Skin of body (tissue), 1 donor: ENCODE measurements at regions not wholly inside any gene's neighbourhood (a gene's known extent, or its start where the extent isn't known, plus 50 kb on each side); places are given as distances from the start of the nearest gene placed in this dataset.
"Not testable (repeated sequence)": the region's sequence is repeated elsewhere in the genome, so short reads cannot be mapped to it uniquely, and the experiment has no call there.

Experiments
- DNase-seq: peaks from one replicate; lab custom pipeline; 2025; lab: John Stamatoyannopoulos, UW

- DNase-seq, result no peak
Observed at GRCh38 chr9:93813221-93814076, 141.7 kb downstream of the BARX1 start.

- DNase-seq, result no peak
Observed at GRCh38 chr9:93812410-93812668, 142.8 kb downstream of the BARX1 start.

DNA sequence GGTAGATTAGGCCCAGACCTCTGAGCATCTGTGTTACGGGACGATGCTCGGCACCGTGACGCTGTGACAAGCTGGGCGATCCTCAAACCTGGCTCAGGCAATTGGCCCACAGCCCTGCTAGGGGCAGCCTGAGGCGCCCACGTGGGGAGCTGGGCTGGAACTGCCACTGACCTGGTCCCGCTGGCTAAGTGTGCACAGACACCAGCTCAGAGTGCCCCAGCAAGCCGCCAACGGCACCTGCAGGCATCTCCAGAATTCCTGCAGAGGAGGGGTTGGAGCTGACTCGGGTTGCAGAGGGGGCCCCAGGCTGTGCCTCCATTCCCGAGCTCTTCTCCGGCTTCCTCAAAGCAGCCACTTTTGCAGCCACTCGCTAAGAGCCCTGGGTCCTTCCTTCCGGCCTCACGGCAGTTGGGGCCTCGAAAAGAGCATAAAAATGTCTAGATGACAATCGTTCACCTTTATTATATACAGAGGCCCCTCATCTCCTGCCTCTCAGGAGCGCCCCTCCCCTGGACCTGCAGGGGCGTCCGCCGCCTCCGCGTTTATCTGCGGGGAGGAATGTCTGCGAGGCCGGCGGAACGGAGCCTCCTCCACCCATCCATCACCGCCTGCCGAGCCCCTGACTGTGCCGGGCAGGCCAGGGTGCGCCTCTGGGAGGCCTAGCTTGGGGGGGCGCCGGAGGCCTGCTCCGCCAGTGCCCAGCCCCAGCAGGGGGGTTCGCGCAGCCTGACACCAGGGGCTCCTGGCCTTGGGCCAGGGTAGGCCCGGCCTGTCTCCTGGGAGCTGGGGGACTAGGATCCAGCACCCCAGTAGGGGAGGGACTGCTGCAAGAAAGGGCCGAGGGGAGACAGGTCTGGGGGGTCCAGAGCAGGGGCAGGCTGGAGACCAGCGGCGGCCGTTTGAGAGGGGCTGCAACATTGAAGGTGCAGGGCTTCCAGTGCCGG is 144.9 kb downstream of the BARX1 start:
- no peak for DNase-seq

DNA sequence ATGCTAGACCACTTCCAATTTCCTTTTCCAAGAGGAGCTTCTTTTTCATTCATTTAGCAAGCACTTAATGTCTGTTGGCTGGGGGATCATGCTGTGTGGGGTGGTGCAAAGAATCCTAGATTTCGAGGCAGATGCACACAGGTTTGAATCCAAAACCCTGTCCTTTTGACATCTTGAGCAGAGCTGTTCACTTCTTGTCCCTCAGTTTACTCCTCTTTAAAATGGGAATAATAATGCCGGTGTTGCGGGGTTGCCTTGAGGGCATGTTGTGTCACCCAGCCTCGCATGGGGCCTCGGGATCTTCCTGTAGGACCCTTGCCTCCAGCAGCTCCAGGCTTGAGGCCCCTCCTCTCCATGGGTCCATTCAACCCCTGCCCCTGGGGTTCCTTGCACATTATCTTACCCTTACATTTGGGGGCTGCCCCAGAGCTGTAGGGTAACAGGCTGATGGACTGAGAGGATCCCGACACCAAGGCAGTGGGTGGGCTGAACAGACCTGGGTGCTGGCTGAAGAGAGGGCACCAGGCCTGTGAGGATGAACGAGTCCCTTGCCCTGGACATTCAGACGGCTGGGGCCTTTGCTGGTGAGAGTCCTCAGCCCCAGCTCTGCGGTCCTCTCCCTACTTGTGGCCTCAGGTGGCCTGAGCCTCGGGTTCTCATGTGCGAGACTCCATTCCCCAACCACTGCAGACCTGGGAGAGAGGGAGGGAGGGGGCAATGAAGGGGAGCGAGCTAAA is 145.8 kb downstream of the BARX1 start:
- no peak for DNase-seq

DNA sequence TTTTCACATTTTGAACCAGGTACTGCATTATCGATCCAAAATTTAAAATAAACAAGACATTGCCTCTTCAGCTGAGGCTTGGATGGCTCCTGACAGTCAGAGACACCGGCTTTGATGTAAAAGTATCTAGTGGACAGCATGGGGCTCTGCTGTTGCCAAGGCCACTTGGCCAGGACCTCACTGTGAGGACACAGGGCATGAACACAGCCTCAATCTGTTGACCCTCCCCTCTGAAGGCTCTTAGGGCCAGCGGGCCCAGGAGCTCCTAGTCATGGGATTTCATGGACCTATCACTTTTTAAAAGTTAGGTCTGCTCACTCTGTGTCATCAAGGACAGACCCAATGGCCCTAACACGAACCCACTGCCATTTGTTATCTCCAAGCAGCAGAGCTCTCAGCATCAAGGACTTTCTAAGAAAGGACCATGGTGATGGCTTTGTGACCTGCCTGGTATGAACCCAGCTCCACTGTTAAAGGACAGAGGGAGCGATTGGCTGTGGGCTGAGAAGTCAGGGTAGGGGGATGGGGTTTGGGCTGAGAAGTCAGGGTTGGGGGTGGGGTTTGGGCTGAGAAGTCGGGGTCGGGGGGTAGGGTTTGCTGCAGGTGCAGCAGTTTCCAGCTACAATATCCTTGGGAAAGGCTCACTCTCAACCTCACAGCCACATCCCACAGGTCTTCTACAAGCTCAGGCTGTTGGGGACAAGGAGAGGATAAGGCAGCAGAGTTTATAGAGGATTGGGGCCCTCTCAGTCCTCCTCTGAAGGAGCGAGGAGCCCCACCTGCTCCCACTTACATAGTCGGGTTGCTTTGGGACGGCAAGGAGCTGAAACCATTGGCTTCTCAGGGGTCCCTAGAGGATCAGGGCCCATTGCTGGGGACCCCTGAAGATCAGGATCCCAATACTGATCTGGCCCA is 146.8 kb downstream of the BARX1 start:
- no peak for DNase-seq

- DNase-seq, result no peak
Observed at GRCh38 chr9:93807166-93808074, 147.7 kb downstream of the BARX1 start.

GRCh38 chr9:93801581-93802284 is 153.4 kb downstream of the BARX1 start:
- DNase-seq, result no peak

DNA sequence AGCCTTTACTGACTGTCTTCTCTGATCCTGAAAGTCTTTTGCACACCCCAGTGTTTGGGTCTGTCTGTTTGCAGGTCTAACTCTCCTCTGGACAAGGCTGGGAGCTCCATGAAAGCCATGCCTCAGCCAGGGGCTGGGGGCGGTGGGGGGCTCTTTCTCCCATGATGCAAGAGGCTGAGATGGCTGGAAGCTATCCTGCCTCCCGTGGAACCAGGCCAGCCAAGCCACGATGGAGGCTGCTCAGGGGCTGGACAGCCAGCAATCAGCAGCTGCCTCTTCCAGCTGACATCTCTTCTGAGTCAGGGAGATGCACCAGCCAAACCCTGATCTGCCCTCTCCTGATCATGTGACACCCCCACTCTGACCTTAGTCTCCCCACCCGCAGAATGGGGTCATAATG is 154.0 kb downstream of the BARX1 start:
- DNase-seq, result no peak

GRCh38 chr9:93792358-93792757 is 162.8 kb downstream of the BARX1 start:
- no peak for DNase-seq

GRCh38 chr9:93786204-93786603 is 169.0 kb downstream of the BARX1 start:
- DNase-seq, result no peak

DNA sequence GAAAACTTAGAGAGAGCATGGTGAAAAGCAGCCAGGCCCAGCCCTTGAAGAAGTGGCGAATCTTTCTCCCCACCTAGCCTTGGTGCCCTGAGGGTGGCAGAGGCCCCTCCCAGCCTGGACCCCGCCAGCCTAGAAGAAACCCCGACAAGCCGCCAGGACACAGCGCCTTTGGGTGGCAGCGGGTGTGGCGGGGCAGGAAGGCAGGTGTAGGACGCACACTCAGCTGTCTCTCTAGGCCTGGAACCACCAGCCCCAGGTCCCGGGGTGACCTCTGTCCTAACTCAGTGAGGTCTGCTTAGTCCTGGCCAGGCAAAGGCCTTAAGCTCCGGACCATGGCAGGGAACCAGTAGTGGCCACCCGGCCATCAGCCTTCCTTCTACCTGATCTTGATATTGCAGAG is 178.3 kb downstream of the BARX1 start:
- no peak for DNase-seq

DNA sequence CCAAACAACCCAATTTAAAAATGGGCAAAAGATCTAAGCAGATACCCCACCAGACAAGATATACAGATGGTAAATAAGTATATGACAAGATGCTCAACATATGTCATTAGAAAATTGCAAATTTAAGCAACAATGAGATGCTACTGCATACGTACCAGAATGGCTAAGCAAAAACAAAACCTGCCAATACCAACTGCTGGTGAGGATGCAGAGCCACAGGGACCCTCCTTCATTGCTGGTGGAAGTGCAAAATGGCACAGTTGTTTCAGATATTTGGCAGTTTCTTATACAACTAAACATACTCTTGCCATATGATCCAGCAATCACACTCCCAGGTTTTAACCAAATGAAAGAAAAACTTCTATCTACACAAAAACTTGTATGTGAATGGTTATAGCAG is 178.9 kb downstream of the BARX1 start:
- no peak for DNase-seq

- DNase-seq, result no peak
Observed at GRCh38 chr9:93774331-93775102, 180.6 kb downstream of the BARX1 start.

GRCh38 chr9:93771276-93771675 is 183.9 kb downstream of the BARX1 start:
- DNase-seq, result no peak

- DNase-seq, result no peak
Observed at GRCh38 chr9:93761822-93762221, 185.4 kb downstream of the PHF2 start.

- DNase-seq, result no peak
Observed at GRCh38 chr9:93750045-93750444, 173.7 kb downstream of the PHF2 start.

- not testable (repeated sequence) for DNase-seq
Observed at GRCh38 chr9:93748827-93749226, 172.4 kb downstream of the PHF2 start.

DNA sequence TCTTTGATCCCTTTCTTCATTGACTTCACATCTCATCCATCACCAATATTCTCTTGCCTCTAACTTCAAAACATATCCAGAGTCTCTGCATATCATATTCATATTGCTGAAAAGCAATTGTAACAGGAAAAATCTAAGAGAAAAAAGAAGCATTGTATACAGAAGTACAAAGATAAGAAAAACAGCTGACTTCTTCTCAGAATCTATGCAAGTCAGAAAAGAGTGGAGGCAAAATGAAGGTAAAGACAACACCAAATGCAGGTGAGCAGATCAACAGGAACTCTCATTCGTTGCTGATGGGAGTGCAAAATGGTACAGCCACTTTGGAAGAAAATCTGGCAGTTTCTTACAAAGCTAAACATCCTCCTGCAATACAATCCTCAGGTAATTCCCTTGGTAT is 155.6 kb downstream of the PHF2 start:
- no peak for DNase-seq
